ENCODE measurements at regions not wholly inside any gene's neighbourhood (a gene's known extent, or its start where the extent isn't known, plus 50 kb on each side); places are given as distances from the start of the nearest gene placed in this dataset.
"Not testable (repeated sequence)": the region's sequence is repeated elsewhere in the genome, so short reads cannot be mapped to it uniquely, and the experiment has no call there.

GRCh38 chr9:108040783-108041182 is 551.2 kb upstream of the KLF4 start:
- no peak for DNase-seq

- DNase-seq: no peak
Observed at GRCh38 chr9:108039493-108039892, 549.9 kb upstream of the KLF4 start.

- DNase-seq: no peak
Observed at GRCh38 chr9:108039012-108039411, 549.4 kb upstream of the KLF4 start.

- no peak for DNase-seq
Observed at GRCh38 chr9:108035487-108035886, 545.9 kb upstream of the KLF4 start.

- peak; percentile 61 to 65 for DNase-seq
Observed at GRCh38 chr9:108033976-108034964, 544.7 kb upstream of the KLF4 start.

GRCh38 chr9:108032079-108032478 is 542.5 kb upstream of the KLF4 start:
- not testable (repeated sequence) for DNase-seq

GRCh38 chr9:108031221-108031620 is 541.7 kb upstream of the KLF4 start:
- not testable (repeated sequence) for DNase-seq

- DNase-seq: not testable (repeated sequence)
Observed at GRCh38 chr9:108026718-108027117, 537.1 kb upstream of the KLF4 start.

GRCh38 chr9:108024604-108025003 is 535.0 kb upstream of the KLF4 start:
- no peak for DNase-seq

GRCh38 chr9:108022246-108022935 is 532.8 kb upstream of the KLF4 start:
- no peak for DNase-seq

- DNase-seq: no peak
Observed at GRCh38 chr9:108021096-108021710, 531.6 kb upstream of the KLF4 start.

GRCh38 chr9:108019821-108020220 is 530.3 kb upstream of the KLF4 start:
- no peak for DNase-seq

- no peak for DNase-seq
Observed at GRCh38 chr9:108017671-108018070, 528.1 kb upstream of the KLF4 start.

GRCh38 chr9:108016446-108016845 is 526.9 kb upstream of the KLF4 start:
- DNase-seq: peak in 1 of 2 donors; percentile 15

GRCh38 chr9:108015690-108016089 is 526.1 kb upstream of the KLF4 start:
- DNase-seq: no peak

- DNase-seq: no peak
Observed at GRCh38 chr9:108014353-108014752, 524.8 kb upstream of the KLF4 start.

- DNase-seq: no peak
Observed at GRCh38 chr9:108012886-108013665, 523.5 kb upstream of the KLF4 start.

GRCh38 chr9:108012405-108012804 is 522.8 kb upstream of the KLF4 start:
- DNase-seq: no peak

- DNase-seq: no peak
Observed at GRCh38 chr9:108003526-108003925, 514.0 kb upstream of the KLF4 start.

- peak; percentile 84 to 92 for DNase-seq
Observed at GRCh38 chr9:108002371-108002956, 512.9 kb upstream of the KLF4 start.

- no peak for DNase-seq
Observed at GRCh38 chr9:108001237-108001636, 511.7 kb upstream of the KLF4 start.
